ENCODE measurements at regions not wholly inside any gene's neighbourhood (a gene's known extent, or its start where the extent isn't known, plus 50 kb on each side); places are given as distances from the start of the nearest gene placed in this dataset.

GRCh38 chr5:82982846-82983245, 94.3 kb downstream of the TMEM167A start:
- TF ChIP-seq WRNIP1 (IDR thresholded peaks at IDR 0.05; ENCODE audit: borderline replicate concordance, low read depth, low read length): no peak
- no peak for TF ChIP-seq FOXM1 (IDR thresholded peaks at IDR 0.05; ENCODE audit: low read depth, low read length)
- TF ChIP-seq HDAC6 (IDR thresholded peaks at IDR 0.05; ENCODE audit: unreplicated experiment): no peak
- TF ChIP-seq STAT3 (IDR thresholded peaks at IDR 0.05; ENCODE audit: low read depth, low read length): no peak
- TF ChIP-seq NFIC (IDR thresholded peaks at IDR 0.05; ENCODE audit: low read depth, low read length): no peak

All from GM12878 (cell line).